Uterus (tissue), 3 donors: ENCODE measurements at regions not wholly inside any gene's neighbourhood (a gene's known extent, or its start where the extent isn't known, plus 50 kb on each side); places are given as distances from the start of the nearest gene placed in this dataset.

Source experiments
- DNase-seq, 2 donors: peaks; one replicate each; pipeline ENCODE4 v3.0.0-alpha.2; 2019 to 2020
- H3K27ac ChIP-seq, 2 donors: fragments of 200-600 bp; sonication (generic); 1 replicate in 1 of 2; 2 replicates in 1 of 2; pipeline ENCODE4 v1.5.1; 2016 to 2018
- H3K27me3 ChIP-seq, 2 donors: fragments of 200-600 bp; sonication (generic); one replicate each; pipeline ENCODE4 v1.5.1; 2018 to 2019; ENCODE audit warnings: control low read depth in 1 of 2
- H3K36me3 ChIP-seq, 2 donors: fragments of 200-600 bp; sonication (generic); one replicate each; pipeline ENCODE4 v1.5.1; 2019; ENCODE audit warnings: control low read depth in 1 of 2
- H3K4me1 ChIP-seq, 2 donors: fragments of 200-600 bp; sonication (generic); one replicate each; pipeline ENCODE4 v1.5.1; 2018 to 2019; ENCODE audit warnings: control low read depth in 1 of 2
- H3K4me3 ChIP-seq, 2 donors: fragments of 200-600 bp; sonication (generic); 1 replicate in 1 of 2; 2 replicates in 1 of 2; pipeline ENCODE4 v1.5.1; 2018 to 2019; ENCODE audit warnings: mild to moderate bottlenecking in 1 of 2
- H3K9me3 ChIP-seq, 2 donors: fragments of 200-600 bp; sonication (generic); one replicate each; pipeline ENCODE4 v1.5.1; 2019; ENCODE audit warnings: control low read depth in 1 of 2
- CTCF ChIP-seq, 4 experiments: fragments of 200-600 bp in 2 of 4; fragments of 450-650 bp in 2 of 4; sonication (generic) in 2 of 4; IDR thresholded peaks; one replicate each; pipeline ENCODE4 v1.5.1; 2016 to 2019; ENCODE audit warnings: antibody characterized with exemption in 4 of 4, mild to moderate bottlenecking in 2 of 4, moderate library complexity in 1 of 4
- POLR2A ChIP-seq, 2 donors: fragments of 450-650 bp; IDR thresholded peaks; one replicate each; pipeline ENCODE4 v1.6.1; 2016; ENCODE audit warnings: antibody characterized with exemption in 2 of 2, mild to moderate bottlenecking in 1 of 2, moderate library complexity in 1 of 2
- intact Hi-C: fragments of 100-400 bp; cut with DNase I; formaldehyde crosslinking; loops from one replicate; pipeline ENCODE4 v1.15.1; 2023; ENCODE audit warnings: low total_unique reads
- donor health status: DM: yes; HTN: yes; CAD: no.

GRCh38 chr12:46446645-46447044, 74.1 kb upstream of the SLC38A2 start:
- intact Hi-C loops = no loop called here
- Histone ChIP-seq H3K4me1 (peaks cover 7 to 14% of the 10 kb centered on the region in 2 donors), H3K27me3 (no peaks in the 10 kb centered on the region), H3K27ac (peak overlapping the region; percentile 66 to 73), H3K36me3 (no peaks in the 10 kb centered on the region), H3K4me3 (no peak overlapping the region), H3K9me3 (no peaks in the 10 kb centered on the region)
- DNase-seq = no peak
- TF ChIP-seq POLR2A (IDR thresholded peaks at IDR 0.05) (no peak), CTCF (IDR thresholded peaks at IDR 0.05) (no peak)

- Histone ChIP-seq H3K4me3 (no peak overlapping the region), H3K27me3 (no peaks in the 10 kb centered on the region), H3K9me3 (no peaks in the 10 kb centered on the region), H3K27ac (peak overlapping the region; percentile 66 to 73), H3K36me3 (no peaks in the 10 kb centered on the region), H3K4me1 (peaks cover 7 to 14% of the 10 kb centered on the region in 2 donors)
- no peak for DNase-seq
- TF ChIP-seq CTCF (IDR thresholded peaks at IDR 0.05) = no peak
- no peak for TF ChIP-seq POLR2A (IDR thresholded peaks at IDR 0.05)
- intact Hi-C loops = no loop called here
These were observed 73.1 kb upstream of the SLC38A2 start for GRCh38 chr12:46445551-46446235.

GRCh38 chr12:46445093-46445492, 72.5 kb upstream of the SLC38A2 start:
- Histone ChIP-seq H3K9me3 (no peaks in the 10 kb centered on the region), H3K27ac (peak overlapping the region; percentile 66 to 73)
- intact Hi-C loops = no loop called here

GRCh38 chr12:46443594-46444263, 71.2 kb upstream of the SLC38A2 start:
- Histone ChIP-seq H3K4me3 (no peak overlapping the region), H3K9me3 (no peaks in the 10 kb centered on the region), H3K4me1 (peaks cover 7 to 14% of the 10 kb centered on the region in 2 donors), H3K27ac (peak overlapping the region; percentile 37 to 73), H3K36me3 (no peaks in the 10 kb centered on the region), H3K27me3 (no peaks in the 10 kb centered on the region)
- DNase-seq = no peak
- intact Hi-C loops = no loop called here
- no peak for TF ChIP-seq POLR2A (IDR thresholded peaks at IDR 0.05)
- no peak for TF ChIP-seq CTCF (IDR thresholded peaks at IDR 0.05)

More at GRCh38 chr12:46445093-46445492, 72.5 kb upstream of the SLC38A2 start:
- Histone ChIP-seq H3K27me3 (no peaks in the 10 kb centered on the region), H3K36me3 (no peaks in the 10 kb centered on the region), H3K4me3 (no peak overlapping the region), H3K4me1 (peaks cover 7 to 14% of the 10 kb centered on the region in 2 donors)
- DNase-seq = no peak
- no peak for TF ChIP-seq CTCF (IDR thresholded peaks at IDR 0.05)
- no peak for TF ChIP-seq POLR2A (IDR thresholded peaks at IDR 0.05)

GRCh38 chr12:46442738-46443137, 70.2 kb upstream of the SLC38A2 start:
- DNase-seq = no peak
- H3K27ac ChIP-seq = peak overlapping the region; percentile 3 to 37
- TF ChIP-seq CTCF (IDR thresholded peaks at IDR 0.05) (no peak), POLR2A (IDR thresholded peaks at IDR 0.05) (no peak)
- no peak overlapping the region for H3K4me3 ChIP-seq
- no peaks in the 10 kb centered on the region for H3K27me3 ChIP-seq
- H3K4me1 ChIP-seq = peaks cover 7 to 14% of the 10 kb centered on the region in 2 donors
- H3K36me3 ChIP-seq = no peaks in the 10 kb centered on the region
- no peaks in the 10 kb centered on the region for H3K9me3 ChIP-seq
- intact Hi-C loops = no loop called here
